HEK293 (cell line): ENCODE measurements at regions not wholly inside any gene's neighbourhood (a gene's known extent, or its start where the extent isn't known, plus 50 kb on each side); places are given as distances from the start of the nearest gene placed in this dataset.

Experiments used
- CTCF ChIA-PET: fragments of 350-600 bp; formaldehyde crosslinking; extraction: SDS; loops from one replicate; lab custom pipeline; 2021; ENCODE audit warnings: antibody characterized with exemption; lab: Yijun Ruan, JAX
- POLR2A ChIA-PET: fragments of 300-600 bp; formaldehyde crosslinking; extraction: SDS; loops from one replicate; lab custom pipeline; 2020; ENCODE audit warnings: antibody characterized with exemption, inconsistent platforms; lab: Yijun Ruan, JAX
- H3K27ac ChIP-seq: fragments of 200-500 bp; sonication (Bioruptor generic); 2 replicates; pipeline ENCODE4 v1.5.1; 2014; ENCODE audit warnings: low read depth, low read length, control low read depth, inconsistent platforms; ENCODE audit errors: extremely low read depth
- H3K36me3 ChIP-seq, 2 experiments: fragments of 200-500 bp in 1 of 2; sonication (Bioruptor generic) in 1 of 2; 1 replicate in 1 of 2; 2 replicates in 1 of 2; pipeline ENCODE4 v1.5.1; 2014 to 2017; ENCODE audit warnings: inconsistent platforms in 2 of 2, low read length in 2 of 2; ENCODE audit not compliant: control insufficient read depth in 2 of 2, insufficient read depth in 1 of 2
- H3K4me1 ChIP-seq: fragments of 200-500 bp; sonication (Bioruptor generic); 2 replicates; pipeline ENCODE4 v1.5.1; 2014; ENCODE audit warnings: mild to moderate bottlenecking, low read length, inconsistent platforms; ENCODE audit not compliant: control insufficient read depth, insufficient read depth
- H3K4me3 ChIP-seq: 2 replicates; pipeline ENCODE4 v1.5.1; 2011; ENCODE audit warnings: low read depth, mild to moderate bottlenecking, control low read depth, low read length, moderate library complexity
- H3K9me3 ChIP-seq: fragments of 200-500 bp; sonication (Bioruptor generic); 2 replicates; pipeline ENCODE4 v1.5.1; 2014; ENCODE audit warnings: low read depth, low read length, inconsistent platforms; ENCODE audit not compliant: control insufficient read depth, insufficient read depth
- FEZF1 ChIP-seq: fragments of 450-650 bp; formaldehyde crosslinking; IDR thresholded peaks from 2 replicates; pipeline ENCODE4 v1.5.1; 2016; ENCODE audit warnings: missing biosample characterization, missing genetic modification characterization
- REPIN1 ChIP-seq: fragments of 450-650 bp; formaldehyde crosslinking; IDR thresholded peaks from 2 replicates; pipeline ENCODE4 v1.5.1; 2017; ENCODE audit warnings: missing biosample characterization, missing genetic modification characterization, low read depth
- SP3 ChIP-seq: fragments of 450-650 bp; formaldehyde crosslinking; IDR thresholded peaks from 2 replicates; pipeline ENCODE4 v1.5.1; 2016; ENCODE audit warnings: missing biosample characterization, missing genetic modification characterization
- TCF7L2 ChIP-seq: IDR thresholded peaks from 2 replicates; pipeline ENCODE4 v1.6.1; 2011; ENCODE audit warnings: low read depth, mild to moderate bottlenecking, inconsistent platforms, low read length, moderate library complexity, borderline replicate concordance
- ZBTB20 ChIP-seq: fragments of 450-650 bp; formaldehyde crosslinking; IDR thresholded peaks from 2 replicates; pipeline ENCODE4 v1.5.1; 2016; ENCODE audit warnings: missing biosample characterization, missing genetic modification characterization
- ZBTB48 ChIP-seq: fragments of 450-650 bp; formaldehyde crosslinking; IDR thresholded peaks from 2 replicates; pipeline ENCODE4 v1.5.1; 2016; ENCODE audit warnings: missing biosample characterization, missing genetic modification characterization
- ZEB2 ChIP-seq: fragments of 450-650 bp; formaldehyde crosslinking; IDR thresholded peaks from 2 replicates; pipeline ENCODE4 v1.5.1; 2016; ENCODE audit warnings: missing biosample characterization, missing genetic modification characterization
- ZNF132 ChIP-seq: fragments of 450-650 bp; formaldehyde crosslinking; IDR thresholded peaks from 2 replicates; pipeline ENCODE4 v1.5.1; 2017; ENCODE audit warnings: missing biosample characterization, missing genetic modification characterization, borderline replicate concordance
- ZNF138 ChIP-seq: fragments of 450-650 bp; formaldehyde crosslinking; IDR thresholded peaks from 2 replicates; pipeline ENCODE4 v1.5.1; 2016; ENCODE audit warnings: missing biosample characterization, missing genetic modification characterization, borderline replicate concordance
- ZNF248 ChIP-seq: fragments of 450-650 bp; formaldehyde crosslinking; IDR thresholded peaks from 2 replicates; pipeline ENCODE4 v1.5.1; 2017; ENCODE audit warnings: missing biosample characterization, missing genetic modification characterization
- ZNF274 ChIP-seq, 2 experiments: fragments of 200-500 bp in 1 of 2; fragments of 450-650 bp in 1 of 2; sonication (Bioruptor generic) in 1 of 2; formaldehyde crosslinking in 1 of 2; IDR thresholded peaks; 2 replicates each; pipeline versions ENCODE4 v1.5.1 to v1.6.1; 2014 to 2016; ENCODE audit warnings: borderline replicate concordance in 1 of 2, inconsistent platforms in 1 of 2, low read length in 1 of 2, missing biosample characterization in 1 of 2, missing genetic modification characterization in 1 of 2
- ZNF354C ChIP-seq: fragments of 450-650 bp; formaldehyde crosslinking; IDR thresholded peaks from 2 replicates; pipeline ENCODE4 v1.5.1; 2016; ENCODE audit warnings: missing biosample characterization, missing genetic modification characterization, low read depth, borderline replicate concordance
- ZNF426 ChIP-seq: fragments of 450-650 bp; formaldehyde crosslinking; IDR thresholded peaks from 2 replicates; pipeline ENCODE4 v1.5.1; 2017; ENCODE audit warnings: missing biosample characterization, missing genetic modification characterization, mild to moderate bottlenecking, inconsistent platforms, moderate library complexity
- ZNF571 ChIP-seq: fragments of 450-650 bp; formaldehyde crosslinking; IDR thresholded peaks from 2 replicates; pipeline ENCODE4 v1.5.0; 2017; ENCODE audit warnings: missing biosample characterization, missing genetic modification characterization
- ZNF768 ChIP-seq: fragments of 450-650 bp; formaldehyde crosslinking; IDR thresholded peaks from 2 replicates; pipeline ENCODE4 v1.5.1; 2018; ENCODE audit warnings: missing biosample characterization, mild to moderate bottlenecking, missing genetic modification characterization
- ZNF785 ChIP-seq: fragments of 450-650 bp; formaldehyde crosslinking; IDR thresholded peaks from 2 replicates; pipeline ENCODE4 v1.5.1; 2016; ENCODE audit warnings: missing biosample characterization, missing genetic modification characterization
- ZXDB ChIP-seq: fragments of 450-650 bp; formaldehyde crosslinking; IDR thresholded peaks from 2 replicates; pipeline ENCODE4 v1.5.1; 2016; ENCODE audit warnings: missing biosample characterization, missing genetic modification characterization
- TF ChIP-seq, protein P1 (sequence below): fragments of 450-650 bp; formaldehyde crosslinking; IDR thresholded peaks from 2 replicates; pipeline ENCODE4 v1.5.1; 2016; ENCODE audit warnings: missing biosample characterization, missing genetic modification characterization, borderline replicate concordance
- TF ChIP-seq, protein P2 (sequence below): fragments of 450-650 bp; formaldehyde crosslinking; IDR thresholded peaks from 2 replicates; pipeline ENCODE4 v1.5.1; 2016; ENCODE audit warnings: missing biosample characterization, missing genetic modification characterization
- TF ChIP-seq, protein P3 (sequence below): fragments of 450-650 bp; formaldehyde crosslinking; IDR thresholded peaks from 2 replicates; pipeline ENCODE4 v1.5.1; 2017; ENCODE audit warnings: missing biosample characterization, missing genetic modification characterization
- TF ChIP-seq, protein P4 (sequence below): fragments of 450-650 bp; formaldehyde crosslinking; optimal IDR thresholded peaks from 2 replicates; pipeline ENCODE3; 2016; ENCODE audit warnings: missing biosample characterization, mild to moderate bottlenecking, missing genetic modification characterization

DNA sequence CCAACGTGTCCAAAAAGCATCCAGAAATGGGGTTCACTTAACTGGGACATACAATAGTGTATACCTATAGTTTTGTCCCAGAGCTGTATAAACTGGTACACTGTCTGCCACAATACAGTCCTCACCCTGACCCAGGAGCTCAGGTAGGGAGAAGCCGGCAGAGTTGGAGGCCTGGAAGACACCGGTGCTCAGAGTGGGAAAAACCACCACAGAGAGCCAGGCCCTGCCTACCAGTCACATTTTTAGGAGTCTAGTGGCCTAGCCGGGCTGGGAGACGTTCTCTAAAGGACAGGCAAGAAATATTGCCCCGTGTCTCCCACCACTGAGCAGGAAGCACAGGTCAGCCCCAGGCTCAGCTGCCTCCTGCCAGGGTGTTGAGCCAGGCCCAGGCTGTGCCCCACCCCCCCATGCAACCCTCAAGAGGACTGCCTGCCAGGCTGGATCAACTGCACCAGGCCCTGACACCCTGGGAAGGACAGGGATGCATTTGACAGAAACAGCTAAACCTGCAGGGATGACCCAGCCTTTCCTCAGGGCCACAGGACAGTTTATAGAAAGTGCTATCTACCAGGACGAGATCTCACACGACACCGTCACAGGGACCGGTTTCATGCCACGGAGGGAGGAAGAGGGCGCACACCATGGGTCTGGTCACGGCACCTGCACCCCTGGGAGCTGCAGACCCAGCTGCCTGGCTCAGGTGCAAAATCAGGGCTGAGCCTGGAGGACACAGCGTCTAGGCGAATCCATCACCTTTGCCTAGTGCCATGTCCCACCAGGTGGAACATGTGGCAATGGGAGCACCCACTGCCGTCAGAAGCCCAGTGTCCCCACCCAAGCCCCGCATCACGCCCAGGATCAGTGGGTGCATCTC, 89.9 kb downstream of the TMEM18 start (continued):
- TF ChIP-seq, protein P1, sequence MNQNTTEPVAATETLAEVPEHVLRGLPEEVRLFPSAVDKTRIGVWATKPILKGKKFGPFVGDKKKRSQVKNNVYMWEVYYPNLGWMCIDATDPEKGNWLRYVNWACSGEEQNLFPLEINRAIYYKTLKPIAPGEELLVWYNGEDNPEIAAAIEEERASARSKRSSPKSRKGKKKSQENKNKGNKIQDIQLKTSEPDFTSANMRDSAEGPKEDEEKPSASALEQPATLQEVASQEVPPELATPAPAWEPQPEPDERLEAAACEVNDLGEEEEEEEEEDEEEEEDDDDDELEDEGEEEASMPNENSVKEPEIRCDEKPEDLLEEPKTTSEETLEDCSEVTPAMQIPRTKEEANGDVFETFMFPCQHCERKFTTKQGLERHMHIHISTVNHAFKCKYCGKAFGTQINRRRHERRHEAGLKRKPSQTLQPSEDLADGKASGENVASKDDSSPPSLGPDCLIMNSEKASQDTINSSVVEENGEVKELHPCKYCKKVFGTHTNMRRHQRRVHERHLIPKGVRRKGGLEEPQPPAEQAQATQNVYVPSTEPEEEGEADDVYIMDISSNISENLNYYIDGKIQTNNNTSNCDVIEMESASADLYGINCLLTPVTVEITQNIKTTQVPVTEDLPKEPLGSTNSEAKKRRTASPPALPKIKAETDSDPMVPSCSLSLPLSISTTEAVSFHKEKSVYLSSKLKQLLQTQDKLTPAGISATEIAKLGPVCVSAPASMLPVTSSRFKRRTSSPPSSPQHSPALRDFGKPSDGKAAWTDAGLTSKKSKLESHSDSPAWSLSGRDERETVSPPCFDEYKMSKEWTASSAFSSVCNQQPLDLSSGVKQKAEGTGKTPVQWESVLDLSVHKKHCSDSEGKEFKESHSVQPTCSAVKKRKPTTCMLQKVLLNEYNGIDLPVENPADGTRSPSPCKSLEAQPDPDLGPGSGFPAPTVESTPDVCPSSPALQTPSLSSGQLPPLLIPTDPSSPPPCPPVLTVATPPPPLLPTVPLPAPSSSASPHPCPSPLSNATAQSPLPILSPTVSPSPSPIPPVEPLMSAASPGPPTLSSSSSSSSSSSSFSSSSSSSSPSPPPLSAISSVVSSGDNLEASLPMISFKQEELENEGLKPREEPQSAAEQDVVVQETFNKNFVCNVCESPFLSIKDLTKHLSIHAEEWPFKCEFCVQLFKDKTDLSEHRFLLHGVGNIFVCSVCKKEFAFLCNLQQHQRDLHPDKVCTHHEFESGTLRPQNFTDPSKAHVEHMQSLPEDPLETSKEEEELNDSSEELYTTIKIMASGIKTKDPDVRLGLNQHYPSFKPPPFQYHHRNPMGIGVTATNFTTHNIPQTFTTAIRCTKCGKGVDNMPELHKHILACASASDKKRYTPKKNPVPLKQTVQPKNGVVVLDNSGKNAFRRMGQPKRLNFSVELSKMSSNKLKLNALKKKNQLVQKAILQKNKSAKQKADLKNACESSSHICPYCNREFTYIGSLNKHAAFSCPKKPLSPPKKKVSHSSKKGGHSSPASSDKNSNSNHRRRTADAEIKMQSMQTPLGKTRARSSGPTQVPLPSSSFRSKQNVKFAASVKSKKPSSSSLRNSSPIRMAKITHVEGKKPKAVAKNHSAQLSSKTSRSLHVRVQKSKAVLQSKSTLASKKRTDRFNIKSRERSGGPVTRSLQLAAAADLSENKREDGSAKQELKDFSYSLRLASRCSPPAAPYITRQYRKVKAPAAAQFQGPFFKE (tag by site-specific recombination): no peak
- TF ChIP-seq SP3 (tag by site-specific recombination) (no peak), ZEB2 (tag by site-specific recombination) (no peak), FEZF1 (no peak), ZNF138 (tag by site-specific recombination) (no peak)

DNA sequence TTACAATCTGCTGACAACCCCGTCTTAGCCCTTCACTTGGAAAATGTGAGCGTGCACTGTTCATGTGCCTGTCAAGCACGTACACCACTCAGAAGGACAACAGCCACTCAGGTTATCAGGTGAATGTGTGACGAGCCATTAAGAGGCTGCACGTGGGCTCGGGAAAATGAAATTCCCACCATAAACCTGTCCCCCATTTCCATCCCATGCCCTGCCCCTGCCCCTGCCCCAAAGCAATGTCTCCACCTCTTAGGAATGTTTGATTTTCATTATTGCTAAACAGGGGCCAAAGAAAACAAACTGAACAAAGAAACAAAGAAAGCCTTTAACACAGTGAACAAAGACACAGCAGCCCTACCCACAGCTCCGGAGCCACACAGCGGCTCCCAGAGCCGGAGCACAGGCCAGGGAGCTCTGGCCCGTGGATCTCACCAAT, 90.5 kb downstream of the TMEM18 start:
- Histone ChIP-seq H3K4me3 (no peak overlapping the region), H3K9me3 (no peaks in the 10 kb centered on the region), H3K27ac (no peak overlapping the region; the same call in 1 of the 2 replicates), H3K4me1 (peaks cover 7% of the 10 kb centered on the region), H3K36me3 (no peaks in the 10 kb centered on the region)
- POLR2A ChIA-PET: no interaction called here
- no peak for TF ChIP-seq FEZF1
- no peak for TF ChIP-seq ZNF785 (tag by site-specific recombination)
- TF ChIP-seq ZNF248: no peak
- TF ChIP-seq ZBTB48: no peak
- TF ChIP-seq, protein P2, sequence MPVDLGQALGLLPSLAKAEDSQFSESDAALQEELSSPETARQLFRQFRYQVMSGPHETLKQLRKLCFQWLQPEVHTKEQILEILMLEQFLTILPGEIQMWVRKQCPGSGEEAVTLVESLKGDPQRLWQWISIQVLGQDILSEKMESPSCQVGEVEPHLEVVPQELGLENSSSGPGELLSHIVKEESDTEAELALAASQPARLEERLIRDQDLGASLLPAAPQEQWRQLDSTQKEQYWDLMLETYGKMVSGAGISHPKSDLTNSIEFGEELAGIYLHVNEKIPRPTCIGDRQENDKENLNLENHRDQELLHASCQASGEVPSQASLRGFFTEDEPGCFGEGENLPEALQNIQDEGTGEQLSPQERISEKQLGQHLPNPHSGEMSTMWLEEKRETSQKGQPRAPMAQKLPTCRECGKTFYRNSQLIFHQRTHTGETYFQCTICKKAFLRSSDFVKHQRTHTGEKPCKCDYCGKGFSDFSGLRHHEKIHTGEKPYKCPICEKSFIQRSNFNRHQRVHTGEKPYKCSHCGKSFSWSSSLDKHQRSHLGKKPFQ (tag by site-specific recombination): no peak
- no peak for TF ChIP-seq REPIN1
- TF ChIP-seq, protein P3, sequence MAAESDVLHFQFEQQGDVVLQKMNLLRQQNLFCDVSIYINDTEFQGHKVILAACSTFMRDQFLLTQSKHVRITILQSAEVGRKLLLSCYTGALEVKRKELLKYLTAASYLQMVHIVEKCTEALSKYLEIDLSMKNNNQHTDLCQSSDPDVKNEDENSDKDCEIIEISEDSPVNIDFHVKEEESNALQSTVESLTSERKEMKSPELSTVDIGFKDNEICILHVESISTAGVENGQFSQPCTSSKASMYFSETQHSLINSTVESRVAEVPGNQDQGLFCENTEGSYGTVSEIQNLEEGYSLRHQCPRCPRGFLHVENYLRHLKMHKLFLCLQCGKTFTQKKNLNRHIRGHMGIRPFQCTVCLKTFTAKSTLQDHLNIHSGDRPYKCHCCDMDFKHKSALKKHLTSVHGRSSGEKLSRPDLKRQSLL (tag by site-specific recombination): no peak
- no peak for TF ChIP-seq ZXDB (tag by site-specific recombination)
- TF ChIP-seq ZNF571 (tag by site-specific recombination): no peak
- no peak for TF ChIP-seq ZNF132 (tag by site-specific recombination)
- no peak for TF ChIP-seq ZBTB20 (tag by site-specific recombination)
- no peak for TF ChIP-seq ZNF768 (tag by site-specific recombination)
- TF ChIP-seq TCF7L2: no peak
- TF ChIP-seq ZNF354C (tag by site-specific recombination): no peak
- TF ChIP-seq, protein P4, sequence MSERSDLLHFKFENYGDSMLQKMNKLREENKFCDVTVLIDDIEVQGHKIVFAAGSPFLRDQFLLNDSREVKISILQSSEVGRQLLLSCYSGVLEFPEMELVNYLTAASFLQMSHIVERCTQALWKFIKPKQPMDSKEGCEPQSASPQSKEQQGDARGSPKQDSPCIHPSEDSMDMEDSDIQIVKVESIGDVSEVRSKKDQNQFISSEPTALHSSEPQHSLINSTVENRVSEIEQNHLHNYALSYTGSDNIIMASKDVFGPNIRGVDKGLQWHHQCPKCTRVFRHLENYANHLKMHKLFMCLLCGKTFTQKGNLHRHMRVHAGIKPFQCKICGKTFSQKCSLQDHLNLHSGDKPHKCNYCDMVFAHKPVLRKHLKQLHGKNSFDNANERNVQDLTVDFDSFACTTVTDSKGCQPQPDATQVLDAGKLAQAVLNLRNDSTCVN: no peak
- no peak for TF ChIP-seq ZNF426 (tag by site-specific recombination)
- TF ChIP-seq ZNF274 (IDR thresholded peaks at IDR 0.05; ENCODE audit: low read length): no peak
- TF ChIP-seq ZNF274 (tag by site-specific recombination; IDR thresholded peaks at IDR 0.05; ENCODE audit: borderline replicate concordance): no peak
- CTCF ChIA-PET: interaction anchor here (0.7 kb wide), 1 partner anchor 23 kb away, joined by 3 read pairs; no protein-coding TSS in a partner anchor
